Esophagus muscularis mucosa (tissue), 4 donors: ENCODE measurements at regions not wholly inside any gene's neighbourhood (a gene's known extent, or its start where the extent isn't known, plus 50 kb on each side); places are given as distances from the start of the nearest gene placed in this dataset.

Source experiments
- DNase-seq: peaks from one replicate; pipeline ENCODE4 v3.0.0-alpha.2; 2017; ENCODE audit errors: extremely low spot score
- H3K27ac ChIP-seq, 4 donors: fragments of 200-600 bp; sonication (generic); replicated peaks in 1 of 4; 1 replicate in 3 of 4; 2 replicates in 1 of 4; pipeline ENCODE4 v1.5.1; 2016 to 2019; ENCODE audit warnings: mild to moderate bottlenecking in 1 of 4
- H3K27me3 ChIP-seq, 4 donors: fragments of 200-600 bp; sonication (generic); one replicate each; pipeline versions ENCODE4 v1.5.1 to v1.6.0; 2016 to 2019
- H3K36me3 ChIP-seq, 4 donors: fragments of 200-600 bp; sonication (generic); one replicate each; pipeline ENCODE4 v1.5.1; 2016 to 2019
- H3K4me1 ChIP-seq, 4 donors: fragments of 200-600 bp; sonication (generic); one replicate each; pipeline ENCODE4 v1.5.1; 2016 to 2019
- H3K4me3 ChIP-seq, 4 donors: fragments of 200-600 bp; sonication (generic); 1 replicate in 2 of 4; 2 replicates in 2 of 4; pipeline ENCODE4 v1.5.1; 2016 to 2019; ENCODE audit warnings: mild to moderate bottlenecking in 4 of 4, moderate library complexity in 1 of 4
- H3K9me3 ChIP-seq, 4 donors: fragments of 200-600 bp; sonication (generic); 1 replicate in 3 of 4; 2 replicates in 1 of 4; pipeline ENCODE4 v1.5.1; 2016 to 2019
- EP300 ChIP-seq: sonication (generic); formaldehyde crosslinking; IDR thresholded peaks from one replicate; pipeline ENCODE4 v1.6.1; 2017; ENCODE audit warnings: antibody characterized with exemption
- POLR2A ChIP-seq: fragments of 450-650 bp; IDR thresholded peaks from one replicate; pipeline ENCODE4 v1.6.1; 2017; ENCODE audit warnings: antibody characterized with exemption, moderate library complexity, mild to moderate bottlenecking, low read depth
- POLR2AphosphoS5 ChIP-seq, 2 donors: sonication (generic); formaldehyde crosslinking; IDR thresholded peaks; one replicate each; pipeline ENCODE4 v1.6.1; 2017; ENCODE audit warnings: antibody characterized with exemption in 2 of 2
- WGBS: methylation state at CpG from one replicate; pipeline ENCODE4 v1.1.5; 2018; 5-methylcytosine and 5-hydroxymethylcytosine counted together
- intact Hi-C: fragments of 100-400 bp; cut with DNase I; formaldehyde crosslinking; loops from one replicate; pipeline ENCODE4 v1.15.1; 2023
- TF ChIP-seq, protein P1 (sequence below), 3 experiments: fragments of 200-600 bp in 2 of 3; fragments of 450-650 bp in 1 of 3; sonication (generic) in 2 of 3; IDR thresholded peaks; one replicate each; pipeline ENCODE4 v1.5.1; 2017 to 2019; ENCODE audit warnings: antibody characterized with exemption in 3 of 3, mild to moderate bottlenecking in 2 of 3, moderate library complexity in 1 of 3

DNA sequence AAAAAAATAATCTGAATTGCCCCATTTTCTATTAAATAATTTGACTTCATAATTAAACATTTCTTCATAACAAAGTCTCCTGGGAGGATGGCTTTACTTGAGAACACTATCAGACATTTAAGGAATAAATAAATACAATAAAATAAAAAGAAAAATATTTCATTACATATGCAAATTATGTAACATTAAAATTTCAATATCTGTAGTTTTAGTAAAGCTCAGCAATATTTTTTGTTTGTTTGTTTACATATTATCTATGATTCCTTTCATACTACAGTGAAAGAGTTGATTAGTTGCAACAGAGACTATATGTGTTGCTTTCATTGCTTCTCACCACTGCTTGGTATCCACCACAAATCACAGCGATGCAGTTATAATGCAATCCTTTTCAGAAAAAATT, 474.9 kb upstream of the GJE1 start:
- Histone ChIP-seq H3K27me3 (no peaks in the 10 kb centered on the region), H3K9me3 (peaks cover 0 to 4% (median 2%) of the 10 kb centered on the region in 4 donors), H3K36me3 (no peaks in the 10 kb centered on the region), H3K4me1 (no peaks in the 10 kb centered on the region), H3K27ac (no peak overlapping the region), H3K4me3 (no peak overlapping the region)
- intact Hi-C loops = no loop called here
- DNase-seq = no peak
- WGBS = 94% methylated on average over 1 of the region's 1 CpG
- TF ChIP-seq EP300 (no peak), POLR2A (no peak), POLR2AphosphoS5 (IDR thresholded peaks at IDR 0.05) (no peak)
- TF ChIP-seq, protein P1, sequence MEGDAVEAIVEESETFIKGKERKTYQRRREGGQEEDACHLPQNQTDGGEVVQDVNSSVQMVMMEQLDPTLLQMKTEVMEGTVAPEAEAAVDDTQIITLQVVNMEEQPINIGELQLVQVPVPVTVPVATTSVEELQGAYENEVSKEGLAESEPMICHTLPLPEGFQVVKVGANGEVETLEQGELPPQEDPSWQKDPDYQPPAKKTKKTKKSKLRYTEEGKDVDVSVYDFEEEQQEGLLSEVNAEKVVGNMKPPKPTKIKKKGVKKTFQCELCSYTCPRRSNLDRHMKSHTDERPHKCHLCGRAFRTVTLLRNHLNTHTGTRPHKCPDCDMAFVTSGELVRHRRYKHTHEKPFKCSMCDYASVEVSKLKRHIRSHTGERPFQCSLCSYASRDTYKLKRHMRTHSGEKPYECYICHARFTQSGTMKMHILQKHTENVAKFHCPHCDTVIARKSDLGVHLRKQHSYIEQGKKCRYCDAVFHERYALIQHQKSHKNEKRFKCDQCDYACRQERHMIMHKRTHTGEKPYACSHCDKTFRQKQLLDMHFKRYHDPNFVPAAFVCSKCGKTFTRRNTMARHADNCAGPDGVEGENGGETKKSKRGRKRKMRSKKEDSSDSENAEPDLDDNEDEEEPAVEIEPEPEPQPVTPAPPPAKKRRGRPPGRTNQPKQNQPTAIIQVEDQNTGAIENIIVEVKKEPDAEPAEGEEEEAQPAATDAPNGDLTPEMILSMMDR (IDR thresholded peaks at IDR 0.05) = no peak

GRCh38 chr6:141653590-141653989, 479.1 kb upstream of the GJE1 start:
- H3K36me3 ChIP-seq = no peaks in the 10 kb centered on the region
- no peaks in the 10 kb centered on the region for H3K27me3 ChIP-seq
- H3K4me1 ChIP-seq = no peaks in the 10 kb centered on the region
- DNase-seq = no peak
- no peak overlapping the region for H3K4me3 ChIP-seq
- peaks cover 0 to 4% (median 2%) of the 10 kb centered on the region in 4 donors for H3K9me3 ChIP-seq
- TF ChIP-seq EP300 (no peak), POLR2A (no peak), POLR2AphosphoS5 (IDR thresholded peaks at IDR 0.05) (no peak)
- TF ChIP-seq, protein P1 (IDR thresholded peaks at IDR 0.05) = no peak
- 70% methylated on average over 1 of the region's 1 CpG for WGBS
- no peak overlapping the region for H3K27ac ChIP-seq
- intact Hi-C loops = no loop called here

DNA sequence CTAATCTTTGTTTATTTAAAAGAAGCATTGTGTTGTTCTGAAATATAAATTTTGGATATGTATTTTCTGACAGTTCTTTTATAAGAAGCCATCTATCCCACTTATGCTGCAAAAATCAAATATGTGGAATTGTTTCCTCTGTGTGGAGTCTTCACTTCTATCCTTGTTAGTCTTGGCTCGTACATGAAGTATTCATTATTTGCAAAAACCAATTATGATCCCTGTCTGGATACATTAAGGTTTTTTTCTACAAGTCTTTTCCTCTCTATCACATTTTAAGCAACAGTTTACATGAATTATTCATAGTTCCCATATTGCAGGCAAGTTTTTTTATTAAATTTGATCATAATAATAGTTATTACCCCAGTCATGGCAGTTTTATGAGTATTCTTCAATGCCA, 490.8 kb upstream of the GJE1 start:
- intact Hi-C loops = no loop called here
- no peak overlapping the region for H3K4me3 ChIP-seq
- 78% methylated on average over 1 of the region's 1 CpG for WGBS
- no peaks in the 10 kb centered on the region for H3K36me3 ChIP-seq
- DNase-seq = no peak
- no peaks in the 10 kb centered on the region for H3K4me1 ChIP-seq
- TF ChIP-seq POLR2A = no peak
- TF ChIP-seq, protein P1 (IDR thresholded peaks at IDR 0.05) = no peak
- no peak for TF ChIP-seq POLR2AphosphoS5 (IDR thresholded peaks at IDR 0.05)
- no peak for TF ChIP-seq EP300
- H3K9me3 ChIP-seq = no peaks in the 10 kb centered on the region
- no peaks in the 10 kb centered on the region for H3K27me3 ChIP-seq
- no peak overlapping the region for H3K27ac ChIP-seq

- no peak overlapping the region for H3K27ac ChIP-seq
- DNase-seq = no peak
- no peaks in the 10 kb centered on the region for H3K36me3 ChIP-seq
- intact Hi-C loops = no loop called here
- no peaks in the 10 kb centered on the region for H3K4me1 ChIP-seq
- 21% methylated on average over 1 of the region's 1 CpG for WGBS
- H3K9me3 ChIP-seq = no peaks in the 10 kb centered on the region
- no peak overlapping the region for H3K4me3 ChIP-seq
- TF ChIP-seq, protein P1 (IDR thresholded peaks at IDR 0.05) = no peak
- TF ChIP-seq EP300 (no peak), POLR2AphosphoS5 (IDR thresholded peaks at IDR 0.05) (no peak)
- no peaks in the 10 kb centered on the region for H3K27me3 ChIP-seq
These were observed 491.3 kb upstream of the GJE1 start for GRCh38 chr6:141641406-141641805.

GRCh38 chr6:141635621-141636020, 497.1 kb upstream of the GJE1 start:
- H3K4me1 ChIP-seq = no peaks in the 10 kb centered on the region
- WGBS = 93% methylated on average over 3 of the region's 3 CpGs
- intact Hi-C loops = no loop called here
- no peak overlapping the region for H3K27ac ChIP-seq
- DNase-seq = no peak
- TF ChIP-seq, protein P1 (IDR thresholded peaks at IDR 0.05) = no peak
- no peak for TF ChIP-seq POLR2A
- TF ChIP-seq POLR2AphosphoS5 (IDR thresholded peaks at IDR 0.05) = no peak
- no peak for TF ChIP-seq EP300
- H3K27me3 ChIP-seq = no peaks in the 10 kb centered on the region
- no peaks in the 10 kb centered on the region for H3K9me3 ChIP-seq
- no peak overlapping the region for H3K4me3 ChIP-seq
- no peaks in the 10 kb centered on the region for H3K36me3 ChIP-seq
